Caco-2 (cell line): ENCODE measurements at regions not wholly inside any gene's neighbourhood (a gene's known extent, or its start where the extent isn't known, plus 50 kb on each side); places are given as distances from the start of the nearest gene placed in this dataset.

Experiments
- BruUV-seq: library from RNA; stranded (reverse); fragments of 400-500 nt; replicated peaks from 2 replicates; lab custom pipeline; 2021; lab: Mats Ljungman, UMichigan
- CTCF ChIA-PET: fragments of 300-600 bp; sonication (Branson Sonifier 250); formaldehyde crosslinking; loops from one replicate; lab custom pipeline; 2022; ENCODE audit warnings: antibody characterized with exemption; lab: Charles Lee
- POLR2A ChIA-PET: fragments of 300-600 bp; sonication (Branson Sonifier 250); formaldehyde crosslinking; loops from one replicate; lab custom pipeline; 2022; ENCODE audit warnings: antibody characterized with exemption; lab: Charles Lee
- DNase-seq, 2 experiments: peaks; one replicate each; pipeline versions ENCODE4 v3.0.0 to v3.0.0-alpha.2; 2020 to 2022
- H3K27me3 ChIP-seq: replicated peaks from 2 replicates; pipeline ENCODE4 v1.6.0; 2011; ENCODE audit warnings: low read length; ENCODE audit not compliant: control insufficient read depth, insufficient read depth
- H3K36me3 ChIP-seq: 2 replicates; pipeline ENCODE4 v1.5.1; 2011; ENCODE audit warnings: low read length; ENCODE audit not compliant: control insufficient read depth, insufficient read depth
- H3K4me1 ChIP-seq: fragments of 250-450 bp; sonication (Bioruptor Pico); 2 replicates; pipeline ENCODE4 v1.5.1; 2020; ENCODE audit warnings: mild to moderate bottlenecking
- H3K4me3 ChIP-seq: 2 replicates; pipeline ENCODE4 v1.5.1; 2011; ENCODE audit warnings: low read depth, mild to moderate bottlenecking, control low read depth, low read length
- H3K9me3 ChIP-seq: fragments of 250-450 bp; sonication (Bioruptor Pico); 2 replicates; pipeline ENCODE4 v1.5.1; 2020; ENCODE audit warnings: mild to moderate bottlenecking, moderate library complexity
- H3K27ac Mint-ChIP-seq: one replicate; pipeline ENCODE4 v1.8.0; 2022; ENCODE audit warnings: mixed read lengths; ENCODE audit not compliant: unreplicated experiment
- H3K27me3 Mint-ChIP-seq: one replicate; pipeline ENCODE4 v1.8.0; 2022; ENCODE audit warnings: mixed read lengths; ENCODE audit not compliant: insufficient read depth, unreplicated experiment
- H3K36me3 Mint-ChIP-seq: one replicate; pipeline ENCODE4 v1.8.0; 2022; ENCODE audit warnings: mild to moderate bottlenecking, mixed read lengths; ENCODE audit not compliant: insufficient read depth, unreplicated experiment
- H3K4me1 Mint-ChIP-seq: one replicate; pipeline ENCODE4 v1.8.0; 2022; ENCODE audit warnings: low read depth, mixed read lengths; ENCODE audit not compliant: unreplicated experiment
- H3K4me3 Mint-ChIP-seq: one replicate; pipeline ENCODE4 v1.8.0; 2022; ENCODE audit warnings: mild to moderate bottlenecking, moderate library complexity, mixed read lengths; ENCODE audit not compliant: unreplicated experiment
- H3K9me3 Mint-ChIP-seq: one replicate; pipeline ENCODE4 v1.8.0; 2022; ENCODE audit warnings: mixed read lengths; ENCODE audit not compliant: unreplicated experiment
- intact Hi-C: fragments of 100-400 bp; cut with micrococcal nuclease; formaldehyde crosslinking; loops from one replicate; pipeline ENCODE4 v1.10.0; 2022; ENCODE audit not compliant: unreplicated experiment
- TF ChIP-seq, protein P1 (sequence below), 2 experiments: fragments of 200-600 bp in 1 of 2; IDR thresholded peaks; 1 replicate in 1 of 2; 2 replicates in 1 of 2; pipeline versions ENCODE4 v1.5.1 to v1.8.0; 2011 to 2022; ENCODE audit warnings: antibody characterized with exemption in 1 of 2, control low read depth in 1 of 2, inconsistent platforms in 1 of 2, low read depth in 1 of 2, low read length in 1 of 2, mild to moderate bottlenecking in 1 of 2, moderate library complexity in 1 of 2; ENCODE audit not compliant: insufficient read depth in 1 of 2, severe bottlenecking in 1 of 2, unreplicated experiment in 1 of 2

- Mint-ChIP-seq H3K36me3 (no peaks in the 10 kb centered on the region), H3K27ac (no peak overlapping the region), H3K27me3 (peaks cover 13% of the 10 kb centered on the region), H3K4me1 (no peaks in the 10 kb centered on the region), H3K4me3 (no peak overlapping the region), H3K9me3 (peaks cover 7% of the 10 kb centered on the region)
- ChIA-PET CTCF (interaction anchor here (0.6 to 2.0 kb wide), 3 partner anchors 122 to 758 kb away, joined by 3 to 15 read pairs (median 6); no protein-coding TSS in a partner anchor), POLR2A (no interaction called here)
- H3K9me3 ChIP-seq, result no peaks in the 10 kb centered on the region
- H3K4me3 ChIP-seq, result no peak overlapping the region
- no peaks in the 10 kb centered on the region for H3K4me1 ChIP-seq
- BruUV-seq, result no TSS peak
- TF ChIP-seq, protein P1, sequence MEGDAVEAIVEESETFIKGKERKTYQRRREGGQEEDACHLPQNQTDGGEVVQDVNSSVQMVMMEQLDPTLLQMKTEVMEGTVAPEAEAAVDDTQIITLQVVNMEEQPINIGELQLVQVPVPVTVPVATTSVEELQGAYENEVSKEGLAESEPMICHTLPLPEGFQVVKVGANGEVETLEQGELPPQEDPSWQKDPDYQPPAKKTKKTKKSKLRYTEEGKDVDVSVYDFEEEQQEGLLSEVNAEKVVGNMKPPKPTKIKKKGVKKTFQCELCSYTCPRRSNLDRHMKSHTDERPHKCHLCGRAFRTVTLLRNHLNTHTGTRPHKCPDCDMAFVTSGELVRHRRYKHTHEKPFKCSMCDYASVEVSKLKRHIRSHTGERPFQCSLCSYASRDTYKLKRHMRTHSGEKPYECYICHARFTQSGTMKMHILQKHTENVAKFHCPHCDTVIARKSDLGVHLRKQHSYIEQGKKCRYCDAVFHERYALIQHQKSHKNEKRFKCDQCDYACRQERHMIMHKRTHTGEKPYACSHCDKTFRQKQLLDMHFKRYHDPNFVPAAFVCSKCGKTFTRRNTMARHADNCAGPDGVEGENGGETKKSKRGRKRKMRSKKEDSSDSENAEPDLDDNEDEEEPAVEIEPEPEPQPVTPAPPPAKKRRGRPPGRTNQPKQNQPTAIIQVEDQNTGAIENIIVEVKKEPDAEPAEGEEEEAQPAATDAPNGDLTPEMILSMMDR (IDR thresholded peaks at IDR 0.05; ENCODE audit: insufficient read depth in 1 of 2, low read depth in 1 of 2, low read length in 1 of 2, severe bottlenecking in 1 of 2, unreplicated experiment in 1 of 2), result peak; percentile 49 to 51
- H3K36me3 ChIP-seq, result no peaks in the 10 kb centered on the region
- peak in 1 of 2 experiments; percentile 23 for DNase-seq
- intact Hi-C loops, result loop anchor here (1.0 to 2.0 kb wide), 7 partner anchors 167 to 1016 kb away; no protein-coding TSS in a partner anchor
- no peaks in the 10 kb centered on the region for H3K27me3 ChIP-seq
Observed at GRCh38 chr11:11786771-11787170, 55.0 kb upstream of the USP47 start.

DNA sequence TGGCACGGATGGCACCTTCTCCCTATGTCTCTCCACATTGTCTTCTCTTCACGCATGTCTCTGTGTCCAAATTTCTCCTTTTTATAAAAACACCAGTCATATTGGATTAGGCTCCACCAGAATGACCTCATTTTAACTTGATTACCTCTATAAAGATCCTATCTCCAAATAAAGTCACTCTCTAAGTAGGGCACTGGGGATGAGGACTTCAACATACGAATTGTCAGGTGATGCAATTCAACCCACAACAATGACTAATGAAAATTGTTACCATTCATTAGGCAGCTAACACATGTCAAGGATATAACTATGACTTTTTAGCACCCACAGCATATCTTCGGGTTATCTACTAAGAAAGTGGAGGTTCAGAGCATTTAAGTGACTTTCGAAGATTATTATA lies 55.5 kb upstream of the USP47 start:
- intact Hi-C loops, result loop anchor here (2.0 kb wide), 4 partner anchors 629 to 851 kb away; no protein-coding TSS in a partner anchor
- ChIA-PET CTCF (interaction anchor here (0.6 kb wide), 1 partner anchor 21 kb away, joined by 7 read pairs; no protein-coding TSS in a partner anchor), POLR2A (no interaction called here)
- Histone ChIP-seq H3K4me3 (no peak overlapping the region), H3K9me3 (no peaks in the 10 kb centered on the region), H3K4me1 (no peaks in the 10 kb centered on the region), H3K27me3 (no peaks in the 10 kb centered on the region), H3K36me3 (no peaks in the 10 kb centered on the region)
- no TSS peak for BruUV-seq
- TF ChIP-seq, protein P1 (IDR thresholded peaks at IDR 0.05; ENCODE audit: insufficient read depth in 1 of 2, low read depth in 1 of 2, low read length in 1 of 2, severe bottlenecking in 1 of 2, unreplicated experiment in 1 of 2), result no peak
- Mint-ChIP-seq H3K4me1 (no peaks in the 10 kb centered on the region), H3K4me3 (no peak overlapping the region), H3K27ac (no peak overlapping the region), H3K36me3 (no peaks in the 10 kb centered on the region), H3K27me3 (peaks cover 13% of the 10 kb centered on the region), H3K9me3 (peaks cover 7% of the 10 kb centered on the region)
- DNase-seq, result no peak

DNA sequence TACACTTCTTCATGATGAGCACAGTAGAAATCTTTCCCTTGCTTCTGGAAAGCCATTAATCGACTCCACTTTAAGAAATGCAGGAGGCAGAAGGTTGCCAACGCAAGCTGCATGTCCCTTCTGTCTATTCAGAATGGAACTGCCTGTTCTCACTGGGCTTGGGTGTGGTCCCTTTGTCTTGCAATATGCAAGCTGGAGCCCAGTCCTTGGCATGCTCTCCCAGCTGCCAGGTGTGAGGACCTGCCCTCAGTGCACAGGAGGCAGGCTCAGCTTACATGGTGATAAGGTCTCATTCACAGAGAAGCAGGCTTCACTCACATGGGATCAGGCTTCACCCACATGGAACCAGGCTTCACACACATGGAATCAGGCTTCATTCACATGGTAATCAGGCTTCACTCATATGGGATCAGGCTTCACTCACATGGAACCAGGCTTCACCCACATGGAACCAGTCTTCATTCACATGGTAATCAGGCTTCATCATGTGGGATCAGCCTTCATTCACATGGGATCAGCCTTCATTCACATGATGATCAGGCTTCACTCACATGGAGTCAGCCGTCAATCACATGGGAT lies 59.2 kb upstream of the USP47 start:
- CTCF ChIA-PET, result no interaction called here
- H3K27me3 Mint-ChIP-seq, result peaks cover 20% of the 10 kb centered on the region

More for the DNA sequence above, 59.2 kb upstream of the USP47 start:
- no peak overlapping the region for H3K27ac Mint-ChIP-seq
- Histone ChIP-seq H3K4me3 (no peak overlapping the region), H3K9me3 (no peaks in the 10 kb centered on the region), H3K36me3 (no peaks in the 10 kb centered on the region), H3K4me1 (no peaks in the 10 kb centered on the region), H3K27me3 (peaks cover 2% of the 10 kb centered on the region; the same call in 1 of the 2 replicates)
- no peaks in the 10 kb centered on the region for H3K4me1 Mint-ChIP-seq
- intact Hi-C loops, result no loop called here
- H3K9me3 Mint-ChIP-seq, result peaks cover 7% of the 10 kb centered on the region
- no peak overlapping the region for H3K4me3 Mint-ChIP-seq
- POLR2A ChIA-PET, result no interaction called here
- no TSS peak for BruUV-seq
- no peak for DNase-seq
- H3K36me3 Mint-ChIP-seq, result no peaks in the 10 kb centered on the region
- TF ChIP-seq, protein P1 (IDR thresholded peaks at IDR 0.05; ENCODE audit: insufficient read depth in 1 of 2, low read depth in 1 of 2, low read length in 1 of 2, severe bottlenecking in 1 of 2, unreplicated experiment in 1 of 2), result no peak
